ENCODE measurements at regions not wholly inside any gene's neighbourhood (a gene's known extent, or its start where the extent isn't known, plus 50 kb on each side); places are given as distances from the start of the nearest gene placed in this dataset.

- Mint-ChIP-seq H3K27me3 (peaks cover 3% of the 10 kb centered on the region), H3K27ac (no peak overlapping the region), H3K9me3 (ENCODE audit: low read depth) (no peaks in the 10 kb centered on the region), H3K4me1 (no peaks in the 10 kb centered on the region), H3K4me3 (no peak overlapping the region), H3K36me3 (no peaks in the 10 kb centered on the region)
- no peak for DNase-seq
- no peak for ATAC-seq
- CTCF ChIA-PET = no interaction called here
Observed at GRCh38 chr11:119977561-119977860, 160.4 kb downstream of the TRIM29 start.

GRCh38 chr11:119976805-119977560, 160.9 kb downstream of the TRIM29 start:
- ATAC-seq = no peak
- Mint-ChIP-seq H3K9me3 (ENCODE audit: low read depth) (no peaks in the 10 kb centered on the region), H3K27ac (no peak overlapping the region), H3K36me3 (no peaks in the 10 kb centered on the region), H3K4me1 (no peaks in the 10 kb centered on the region), H3K4me3 (no peak overlapping the region), H3K27me3 (peaks cover 3% of the 10 kb centered on the region)
- no peak for DNase-seq
- CTCF ChIA-PET = no interaction called here

GRCh38 chr11:119975561-119976152, 162.3 kb downstream of the TRIM29 start:
- DNase-seq = no peak
- CTCF ChIA-PET = no interaction called here
- H3K27me3 Mint-ChIP-seq = no peaks in the 10 kb centered on the region

GRCh38 chr11:119974467-119974866, 163.4 kb downstream of the TRIM29 start:
- Mint-ChIP-seq H3K9me3 (ENCODE audit: low read depth) (no peaks in the 10 kb centered on the region), H3K4me1 (no peaks in the 10 kb centered on the region), H3K4me3 (no peak overlapping the region), H3K36me3 (no peaks in the 10 kb centered on the region), H3K27ac (no peak overlapping the region), H3K27me3 (no peaks in the 10 kb centered on the region)
- DNase-seq (no peak), ATAC-seq (no peak)
- CTCF ChIA-PET = no interaction called here

More at GRCh38 chr11:119975561-119976152, 162.3 kb downstream of the TRIM29 start:
- ATAC-seq = no peak
- Mint-ChIP-seq H3K9me3 (ENCODE audit: low read depth) (no peaks in the 10 kb centered on the region), H3K4me3 (no peak overlapping the region), H3K36me3 (no peaks in the 10 kb centered on the region), H3K4me1 (no peaks in the 10 kb centered on the region), H3K27ac (no peak overlapping the region)

- no peaks in the 10 kb centered on the region for H3K27me3 Mint-ChIP-seq
- no peak for ATAC-seq
- H3K9me3 Mint-ChIP-seq (ENCODE audit: low read depth) = no peaks in the 10 kb centered on the region
- no peak for DNase-seq
- H3K4me3 Mint-ChIP-seq = no peak overlapping the region
- H3K36me3 Mint-ChIP-seq = no peaks in the 10 kb centered on the region
- H3K27ac Mint-ChIP-seq = no peak overlapping the region
- CTCF ChIA-PET = no interaction called here
- H3K4me1 Mint-ChIP-seq = no peaks in the 10 kb centered on the region
Observed at GRCh38 chr11:119974051-119974450, 163.9 kb downstream of the TRIM29 start.

GRCh38 chr11:119972281-119972680, 165.6 kb downstream of the TRIM29 start:
- H3K36me3 Mint-ChIP-seq = no peaks in the 10 kb centered on the region
- ATAC-seq (no peak), DNase-seq (no peak)
- CTCF ChIA-PET = no interaction called here
- H3K4me3 Mint-ChIP-seq = no peak overlapping the region
- H3K4me1 Mint-ChIP-seq = no peaks in the 10 kb centered on the region
- H3K27ac Mint-ChIP-seq = no peak overlapping the region
- H3K27me3 Mint-ChIP-seq = no peaks in the 10 kb centered on the region
- no peaks in the 10 kb centered on the region for H3K9me3 Mint-ChIP-seq (ENCODE audit: low read depth)

GRCh38 chr11:119970555-119971304, 167.2 kb downstream of the TRIM29 start:
- DNase-seq = no peak
- no peak for ATAC-seq
- Mint-ChIP-seq H3K4me3 (no peak overlapping the region), H3K4me1 (no peaks in the 10 kb centered on the region), H3K27ac (no peak overlapping the region), H3K36me3 (no peaks in the 10 kb centered on the region), H3K9me3 (ENCODE audit: low read depth) (no peaks in the 10 kb centered on the region), H3K27me3 (no peaks in the 10 kb centered on the region)
- CTCF ChIA-PET = no interaction called here

GRCh38 chr11:119964136-119965025, 173.5 kb downstream of the TRIM29 start:
- Mint-ChIP-seq H3K27me3 (peaks cover 26% of the 10 kb centered on the region), H3K9me3 (ENCODE audit: low read depth) (no peaks in the 10 kb centered on the region), H3K4me1 (no peaks in the 10 kb centered on the region), H3K27ac (no peak overlapping the region), H3K36me3 (no peaks in the 10 kb centered on the region), H3K4me3 (no peak overlapping the region)
- no peak for ATAC-seq
- CTCF ChIA-PET = no interaction called here
- no peak for DNase-seq

GRCh38 chr11:119957951-119958350, 180.0 kb downstream of the TRIM29 start:
- CTCF ChIA-PET = no interaction called here
- no peak for ATAC-seq
- no peaks in the 10 kb centered on the region for H3K9me3 Mint-ChIP-seq (ENCODE audit: low read depth)
- no peaks in the 10 kb centered on the region for H3K4me1 Mint-ChIP-seq
- H3K4me3 Mint-ChIP-seq = no peak overlapping the region
- H3K27ac Mint-ChIP-seq = no peak overlapping the region
- no peaks in the 10 kb centered on the region for H3K36me3 Mint-ChIP-seq
- peaks cover 32% of the 10 kb centered on the region for H3K27me3 Mint-ChIP-seq
- DNase-seq = no peak

- CTCF ChIA-PET = no interaction called here
- Mint-ChIP-seq H3K9me3 (ENCODE audit: low read depth) (no peaks in the 10 kb centered on the region), H3K36me3 (no peaks in the 10 kb centered on the region), H3K27me3 (peaks cover 23% of the 10 kb centered on the region), H3K4me1 (no peaks in the 10 kb centered on the region), H3K27ac (no peak overlapping the region), H3K4me3 (no peak overlapping the region)
- ATAC-seq (no peak), DNase-seq (no peak)
Observed at GRCh38 chr11:119952441-119952840, 185.5 kb downstream of the TRIM29 start.

GRCh38 chr11:119943298-119943655, 194.6 kb downstream of the TRIM29 start:
- Mint-ChIP-seq H3K4me1 (no peaks in the 10 kb centered on the region), H3K36me3 (no peaks in the 10 kb centered on the region), H3K27ac (no peak overlapping the region), H3K9me3 (ENCODE audit: low read depth) (no peaks in the 10 kb centered on the region), H3K4me3 (no peak overlapping the region), H3K27me3 (no peaks in the 10 kb centered on the region)
- DNase-seq (no peak), ATAC-seq (no peak)
- CTCF ChIA-PET = interaction anchor here (1.3 kb wide), 1 partner anchor 23 kb away, joined by 3 read pairs; no protein-coding TSS in a partner anchor

GRCh38 chr11:119942583-119943297, 195.2 kb downstream of the TRIM29 start:
- H3K27ac Mint-ChIP-seq = no peak overlapping the region
- no peak overlapping the region for H3K4me3 Mint-ChIP-seq

More at GRCh38 chr11:119942583-119943297, 195.2 kb downstream of the TRIM29 start:
- Mint-ChIP-seq H3K9me3 (ENCODE audit: low read depth) (no peaks in the 10 kb centered on the region), H3K4me1 (no peaks in the 10 kb centered on the region), H3K27me3 (no peaks in the 10 kb centered on the region), H3K36me3 (no peaks in the 10 kb centered on the region)
- CTCF ChIA-PET = interaction anchor here (1.3 kb wide), 1 partner anchor 24 kb away, joined by 3 read pairs; no protein-coding TSS in a partner anchor
- DNase-seq = no peak
- no peak for ATAC-seq

Data from activated CD8-positive, alpha-beta memory T cell treated with anti-CD3 and anti-CD28 coated beads, Interleukin-2, amount 10 ng/mL, durations not matched to agents 7 days and 5 days (primary cell).